ENCODE measurements at regions not wholly inside any gene's neighbourhood (a gene's known extent, or its start where the extent isn't known, plus 50 kb on each side); places are given as distances from the start of the nearest gene placed in this dataset.

- Mint-ChIP-seq H3K4me3 (no peak overlapping the region), H3K27me3 (ENCODE audit: insufficient read depth) (no peaks in the 10 kb centered on the region), H3K4me1 (ENCODE audit: low read depth) (no peaks in the 10 kb centered on the region), H3K27ac (no peak overlapping the region), H3K36me3 (ENCODE audit: low read depth) (peaks cover 5% of the 10 kb centered on the region; the same call in 1 of the 2 replicates), H3K9me3 (peaks cover 50% of the 10 kb centered on the region)
- no peak for DNase-seq
- no peak for TF ChIP-seq CTCF (IDR thresholded peaks at IDR 0.05)
Observed at GRCh38 chr16:56081371-56081770, 109.9 kb upstream of the GNAO1 start.

- TF ChIP-seq CTCF (IDR thresholded peaks at IDR 0.05) = no peak
- no peaks in the 10 kb centered on the region; the same call in 1 of the 2 replicates for H3K27me3 Mint-ChIP-seq (ENCODE audit: insufficient read depth)
- no peak overlapping the region for H3K4me3 Mint-ChIP-seq
- peaks cover 45% of the 10 kb centered on the region for H3K9me3 Mint-ChIP-seq
- no peak overlapping the region for H3K27ac Mint-ChIP-seq
- H3K4me1 Mint-ChIP-seq (ENCODE audit: low read depth) = no peaks in the 10 kb centered on the region
- peaks cover 10% of the 10 kb centered on the region; the same call in 1 of the 2 replicates for H3K36me3 Mint-ChIP-seq (ENCODE audit: low read depth)
- no peak for DNase-seq
Observed at GRCh38 chr16:56075732-56076388, 115.4 kb upstream of the GNAO1 start.

- Mint-ChIP-seq H3K27ac (no peak overlapping the region), H3K4me1 (ENCODE audit: low read depth) (no peaks in the 10 kb centered on the region), H3K27me3 (ENCODE audit: insufficient read depth) (no peaks in the 10 kb centered on the region; the same call in 1 of the 2 replicates), H3K4me3 (no peak overlapping the region), H3K9me3 (peaks cover 34% of the 10 kb centered on the region), H3K36me3 (ENCODE audit: low read depth) (peaks cover 4% of the 10 kb centered on the region; the same call in 1 of the 2 replicates)
- no peak for TF ChIP-seq CTCF (IDR thresholded peaks at IDR 0.05)
- DNase-seq = no peak
Observed at GRCh38 chr16:56073508-56073907, 117.8 kb upstream of the GNAO1 start.

GRCh38 chr16:56072096-56072495, 119.2 kb upstream of the GNAO1 start:
- H3K27me3 Mint-ChIP-seq (ENCODE audit: insufficient read depth) = no peaks in the 10 kb centered on the region; the same call in 1 of the 2 replicates
- H3K9me3 Mint-ChIP-seq = peaks cover 31% of the 10 kb centered on the region
- H3K4me1 Mint-ChIP-seq (ENCODE audit: low read depth) = no peaks in the 10 kb centered on the region
- no peak overlapping the region for H3K4me3 Mint-ChIP-seq
- H3K36me3 Mint-ChIP-seq (ENCODE audit: low read depth) = peaks cover 4% of the 10 kb centered on the region; the same call in 1 of the 2 replicates
- DNase-seq = no peak
- no peak overlapping the region for H3K27ac Mint-ChIP-seq
- no peak for TF ChIP-seq CTCF (IDR thresholded peaks at IDR 0.05)

GRCh38 chr16:56068816-56069215, 122.5 kb upstream of the GNAO1 start:
- Mint-ChIP-seq H3K4me3 (no peak overlapping the region), H3K4me1 (ENCODE audit: low read depth) (no peaks in the 10 kb centered on the region)

More at GRCh38 chr16:56068816-56069215, 122.5 kb upstream of the GNAO1 start:
- no peak for TF ChIP-seq CTCF (IDR thresholded peaks at IDR 0.05)
- no peak for DNase-seq
- Mint-ChIP-seq H3K9me3 (peaks cover 27% of the 10 kb centered on the region), H3K27ac (no peak overlapping the region), H3K27me3 (ENCODE audit: insufficient read depth) (no peaks in the 10 kb centered on the region; the same call in 1 of the 2 replicates), H3K36me3 (ENCODE audit: low read depth) (no peaks in the 10 kb centered on the region; the same call in 1 of the 2 replicates)
